ENCODE measurements at regions not wholly inside any gene's neighbourhood (a gene's known extent, or its start where the extent isn't known, plus 50 kb on each side); places are given as distances from the start of the nearest gene placed in this dataset.

- Histone ChIP-seq H2BK20ac (ENCODE audit: low read depth, low read length) (no peak overlapping the region), H4K8ac (ENCODE audit: low read depth in 2 of 2, low read length in 2 of 2) (no peak overlapping the region), H3K4me3 (ENCODE audit: insufficient read depth, low read depth, low read length) (no peak overlapping the region), H3K27me3 (ENCODE audit: control insufficient read depth, insufficient read depth, low read length) (no peaks in the 10 kb centered on the region), H2AFZ (replicated peaks; ENCODE audit: low read length, poor library complexity) (no peak overlapping the region), H4K20me1 (ENCODE audit: insufficient read depth, low read length) (no peaks in the 10 kb centered on the region), H3K9me3 (ENCODE audit: control insufficient read depth, insufficient read depth, low read length) (no peaks in the 10 kb centered on the region), H4K91ac (ENCODE audit: insufficient read depth, low read depth, low read length) (no peak overlapping the region), H3K9ac (ENCODE audit: low read depth, low read length) (no peak overlapping the region), H2BK5ac (ENCODE audit: low read depth, low read length, poor library complexity, severe bottlenecking) (no peak overlapping the region), H4K5ac (ENCODE audit: low read depth, low read length) (no peak overlapping the region), H3K14ac (replicated peaks; ENCODE audit: low read depth, low read length) (no peak overlapping the region), H2AK5ac (ENCODE audit: low read depth, low read length) (no peak overlapping the region), H2BK120ac (ENCODE audit: low read depth, low read length) (no peak overlapping the region), H3K4me1 (ENCODE audit: control insufficient read depth, insufficient read depth, low read length) (no peaks in the 10 kb centered on the region), H3K4me2 (ENCODE audit: low read depth, low read length) (no peak overlapping the region), H3K18ac (ENCODE audit: low read depth, low read length) (no peak overlapping the region), H3K79me1 (ENCODE audit: low read depth in 1 of 2, low read length in 2 of 2) (no peaks in the 10 kb centered on the region), H3K4ac (ENCODE audit: low read depth, low read length) (no peak overlapping the region), H3K27ac (ENCODE audit: insufficient read depth, low read length) (no peak overlapping the region), H3K9me1 (ENCODE audit: insufficient read depth, low read length) (no peaks in the 10 kb centered on the region), H3K23ac (ENCODE audit: low read depth, low read length) (no peak overlapping the region), H3K56ac (ENCODE audit: extremely low read depth, insufficient read depth, low read length) (no peak overlapping the region), H2BK15ac (ENCODE audit: low read depth, low read length) (no peak overlapping the region), H2AK9ac (replicated peaks; ENCODE audit: low read depth, low read length, poor library complexity) (no peak overlapping the region), H3K36me3 (ENCODE audit: control insufficient read depth, insufficient read depth, low read length) (no peaks in the 10 kb centered on the region)
- no CpG with 5 or more reads among the region's 7 CpGs for whole genome bisulfite sequencing, 2 experiments (ENCODE audit: extremely low coverage in 2 of 2, insufficient read length in 1 of 2)
- ChIA-PET CTCF (no interaction called here), POLR2A (ENCODE audit: unreplicated experiment) (no interaction called here)
- no TSS peak for BruUV-seq (replicated peaks)
- TF ChIP-seq, protein P1, sequence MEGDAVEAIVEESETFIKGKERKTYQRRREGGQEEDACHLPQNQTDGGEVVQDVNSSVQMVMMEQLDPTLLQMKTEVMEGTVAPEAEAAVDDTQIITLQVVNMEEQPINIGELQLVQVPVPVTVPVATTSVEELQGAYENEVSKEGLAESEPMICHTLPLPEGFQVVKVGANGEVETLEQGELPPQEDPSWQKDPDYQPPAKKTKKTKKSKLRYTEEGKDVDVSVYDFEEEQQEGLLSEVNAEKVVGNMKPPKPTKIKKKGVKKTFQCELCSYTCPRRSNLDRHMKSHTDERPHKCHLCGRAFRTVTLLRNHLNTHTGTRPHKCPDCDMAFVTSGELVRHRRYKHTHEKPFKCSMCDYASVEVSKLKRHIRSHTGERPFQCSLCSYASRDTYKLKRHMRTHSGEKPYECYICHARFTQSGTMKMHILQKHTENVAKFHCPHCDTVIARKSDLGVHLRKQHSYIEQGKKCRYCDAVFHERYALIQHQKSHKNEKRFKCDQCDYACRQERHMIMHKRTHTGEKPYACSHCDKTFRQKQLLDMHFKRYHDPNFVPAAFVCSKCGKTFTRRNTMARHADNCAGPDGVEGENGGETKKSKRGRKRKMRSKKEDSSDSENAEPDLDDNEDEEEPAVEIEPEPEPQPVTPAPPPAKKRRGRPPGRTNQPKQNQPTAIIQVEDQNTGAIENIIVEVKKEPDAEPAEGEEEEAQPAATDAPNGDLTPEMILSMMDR (conservative IDR thresholded peaks at IDR 0.05; ENCODE audit: low read depth, low read length) = no peak
- no peak for TF ChIP-seq CEBPB (IDR thresholded peaks at IDR 0.05; ENCODE audit: low read depth, low read length)
- TF ChIP-seq NFE2L2 (IDR thresholded peaks at IDR 0.05; ENCODE audit: low read depth, low read length) = no peak
- no peak for TF ChIP-seq BHLHE40 (IDR thresholded peaks at IDR 0.05; ENCODE audit: low read depth, low read length)
- no peak for ATAC-seq (ENCODE audit: low read depth)
- in situ Hi-C loops (cut with MboI; ENCODE audit: low sequenced_read_pairs) (no loop called here), intact Hi-C loops (cut with micrococcal nuclease) (no loop called here), dilution Hi-C loops (cut with HindIII; ENCODE audit: low sequenced_read_pairs, unreplicated experiment) (no loop called here)
- no peak for DNase-seq
These were observed 94.3 kb upstream of the ASIC2 start for GRCh38 chr17:33387406-33387805.

Data from IMR-90 (cell line).